Neural progenitor cell (in vitro differentiated cells): ENCODE measurements at regions not wholly inside any gene's neighbourhood (a gene's known extent, or its start where the extent isn't known, plus 50 kb on each side); places are given as distances from the start of the nearest gene placed in this dataset.

Experiments used
- DNase-seq: peaks from one replicate; pipeline ENCODE4 v3.0.0-alpha.2; 2016; ENCODE audit warnings: low spot score
- H2AFZ ChIP-seq: fragments of 200-600 bp; sonication (generic); replicated peaks from 2 replicates; pipeline ENCODE4 v1.6.1; 2016; ENCODE audit warnings: antibody characterized with exemption
- H3F3A ChIP-seq: fragments of 200-600 bp; sonication (generic); 2 replicates; pipeline ENCODE4 v1.6.1; 2016; ENCODE audit warnings: antibody characterized with exemption, low read depth
- H3K27ac ChIP-seq: fragments of 200-600 bp; sonication (generic); 2 replicates; pipeline ENCODE4 v1.5.1; 2016; ENCODE audit warnings: mild to moderate bottlenecking
- H3K27me3 ChIP-seq: fragments of 200-600 bp; sonication (generic); 2 replicates; pipeline ENCODE4 v1.6.1; 2016; ENCODE audit warnings: mild to moderate bottlenecking, moderate library complexity
- H3K36me3 ChIP-seq: fragments of 200-600 bp; sonication (generic); 2 replicates; pipeline ENCODE4 v1.5.1; 2016
- H3K4me1 ChIP-seq: fragments of 200-600 bp; sonication (generic); 2 replicates; pipeline ENCODE4 v1.6.1; 2016; ENCODE audit warnings: mixed run types
- H3K4me2 ChIP-seq: fragments of 200-600 bp; sonication (generic); 2 replicates; pipeline ENCODE4 v1.6.1; 2016
- H3K4me3 ChIP-seq: fragments of 200-600 bp; sonication (generic); 2 replicates; pipeline ENCODE4 v1.5.1; 2016
- H3K79me2 ChIP-seq: fragments of 200-600 bp; sonication (generic); 2 replicates; pipeline ENCODE4 v1.6.1; 2016; ENCODE audit warnings: low read depth
- H3K9ac ChIP-seq: fragments of 200-600 bp; sonication (generic); 2 replicates; pipeline ENCODE4 v1.6.1; 2016
- H3K9me3 ChIP-seq: fragments of 200-600 bp; sonication (generic); 2 replicates; pipeline ENCODE4 v1.5.1; 2016; ENCODE audit warnings: low read depth
- H4K20me1 ChIP-seq: fragments of 200-600 bp; sonication (generic); 2 replicates; pipeline ENCODE4 v1.6.1; 2016; ENCODE audit warnings: low read depth
- H3K27ac Mint-ChIP-seq: 3 replicates; pipeline ENCODE4 v1.8.0; 2021; ENCODE audit warnings: mixed read lengths
- H3K27me3 Mint-ChIP-seq: 2 replicates; pipeline ENCODE4 v1.8.0; 2022; ENCODE audit warnings: low read depth, mild to moderate bottlenecking, inconsistent platforms, moderate library complexity, mixed read lengths; ENCODE audit not compliant: insufficient read depth
- H3K36me3 Mint-ChIP-seq: 3 replicates; pipeline ENCODE4 v1.8.0; 2021; ENCODE audit warnings: mixed read lengths
- H3K4me1 Mint-ChIP-seq: 3 replicates; pipeline ENCODE4 v1.8.0; 2021; ENCODE audit warnings: mixed read lengths
- H3K4me3 Mint-ChIP-seq: 3 replicates; pipeline ENCODE4 v1.8.0; 2021; ENCODE audit warnings: mild to moderate bottlenecking, moderate library complexity, mixed read lengths
- H3K9me3 Mint-ChIP-seq: 3 replicates; pipeline ENCODE4 v1.8.0; 2020; ENCODE audit warnings: mixed read lengths
- EZH2 ChIP-seq: fragments of 200-600 bp; sonication (generic); IDR thresholded peaks from 2 replicates; pipeline ENCODE4 v1.6.1; 2017; ENCODE audit warnings: antibody characterized with exemption, mild to moderate bottlenecking, moderate library complexity
- EZH2phosphoT487 ChIP-seq: fragments of 200-600 bp; sonication (generic); IDR thresholded peaks from 2 replicates; pipeline ENCODE4 v1.6.1; 2017; ENCODE audit warnings: antibody characterized with exemption
- TF ChIP-seq, protein P1 (sequence below): fragments of 200-600 bp; sonication (generic); IDR thresholded peaks from 2 replicates; pipeline ENCODE4 v1.5.1; 2017; ENCODE audit warnings: antibody characterized with exemption, mild to moderate bottlenecking

DNA sequence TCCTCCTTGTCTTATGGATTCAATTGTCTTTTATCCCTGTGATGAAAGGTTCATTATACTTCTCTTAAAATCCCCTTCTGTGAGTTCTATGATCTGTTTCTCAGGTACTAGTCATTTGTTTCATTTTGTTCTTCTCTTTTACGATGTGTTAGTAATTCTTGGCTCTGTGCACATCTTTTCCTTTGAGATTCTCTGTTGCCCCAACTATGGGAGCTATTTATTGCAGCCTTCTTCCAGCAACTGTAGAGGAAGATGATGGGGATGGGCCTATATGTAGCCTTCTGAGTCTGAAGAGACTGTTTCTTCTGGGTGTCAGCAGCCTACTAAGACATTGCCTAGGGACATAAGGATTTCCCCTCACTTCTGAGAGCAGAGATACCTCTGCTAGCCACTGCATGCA is 50.4 kb upstream of the TRERF1 start:
- Mint-ChIP-seq H3K4me1 (no peaks in the 10 kb centered on the region), H3K9me3 (peaks cover 14% of the 10 kb centered on the region), H3K27ac (no peak overlapping the region), H3K4me3 (no peak overlapping the region), H3K36me3 (no peaks in the 10 kb centered on the region), H3K27me3 (no peaks in the 10 kb centered on the region)
- no peaks in the 10 kb centered on the region for H3K9me3 ChIP-seq
- DNase-seq, result no peak
- H3F3A ChIP-seq, result no peaks in the 10 kb centered on the region
- H3K27ac ChIP-seq, result no peak overlapping the region
- no peaks in the 10 kb centered on the region for H3K27me3 ChIP-seq
- H3K4me3 ChIP-seq, result no peak overlapping the region
- H3K4me1 ChIP-seq, result no peaks in the 10 kb centered on the region
- H3K36me3 ChIP-seq, result no peaks in the 10 kb centered on the region
- H3K9ac ChIP-seq, result no peak overlapping the region
- TF ChIP-seq EZH2phosphoT487 (no peak), EZH2 (no peak)
- TF ChIP-seq, protein P1, sequence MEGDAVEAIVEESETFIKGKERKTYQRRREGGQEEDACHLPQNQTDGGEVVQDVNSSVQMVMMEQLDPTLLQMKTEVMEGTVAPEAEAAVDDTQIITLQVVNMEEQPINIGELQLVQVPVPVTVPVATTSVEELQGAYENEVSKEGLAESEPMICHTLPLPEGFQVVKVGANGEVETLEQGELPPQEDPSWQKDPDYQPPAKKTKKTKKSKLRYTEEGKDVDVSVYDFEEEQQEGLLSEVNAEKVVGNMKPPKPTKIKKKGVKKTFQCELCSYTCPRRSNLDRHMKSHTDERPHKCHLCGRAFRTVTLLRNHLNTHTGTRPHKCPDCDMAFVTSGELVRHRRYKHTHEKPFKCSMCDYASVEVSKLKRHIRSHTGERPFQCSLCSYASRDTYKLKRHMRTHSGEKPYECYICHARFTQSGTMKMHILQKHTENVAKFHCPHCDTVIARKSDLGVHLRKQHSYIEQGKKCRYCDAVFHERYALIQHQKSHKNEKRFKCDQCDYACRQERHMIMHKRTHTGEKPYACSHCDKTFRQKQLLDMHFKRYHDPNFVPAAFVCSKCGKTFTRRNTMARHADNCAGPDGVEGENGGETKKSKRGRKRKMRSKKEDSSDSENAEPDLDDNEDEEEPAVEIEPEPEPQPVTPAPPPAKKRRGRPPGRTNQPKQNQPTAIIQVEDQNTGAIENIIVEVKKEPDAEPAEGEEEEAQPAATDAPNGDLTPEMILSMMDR, result no peak
- H4K20me1 ChIP-seq, result no peaks in the 10 kb centered on the region
- no peaks in the 10 kb centered on the region for H3K79me2 ChIP-seq
- H3K4me2 ChIP-seq, result no peak overlapping the region
- H2AFZ ChIP-seq, result no peak overlapping the region
